BJ (cell line): ENCODE measurements at regions not wholly inside any gene's neighbourhood (a gene's known extent, or its start where the extent isn't known, plus 50 kb on each side); places are given as distances from the start of the nearest gene placed in this dataset.

Experiments used
- CTCF ChIA-PET: fragments of 350-600 bp; formaldehyde crosslinking; extraction: SDS; loops from one replicate; lab custom pipeline; 2021; ENCODE audit warnings: antibody characterized with exemption, inconsistent platforms; lab: Yijun Ruan, JAX
- POLR2A ChIA-PET: fragments of 300-600 bp; sonication (Branson Sonifier 250); formaldehyde crosslinking; extraction: SDS; loops from one replicate; lab custom pipeline; 2021; ENCODE audit warnings: antibody characterized with exemption; lab: Charles Lee
- DNase-seq: peaks from one replicate; pipeline ENCODE4 v3.0.0-alpha.2; 2011; ENCODE audit warnings: low read depth
- H3K27me3 ChIP-seq: 2 replicates; pipeline ENCODE4 v1.6.0; 2011; ENCODE audit warnings: low read length; ENCODE audit not compliant: control insufficient read depth, insufficient read depth
- H3K36me3 ChIP-seq: 2 replicates; pipeline ENCODE4 v1.5.1; 2011; ENCODE audit warnings: low read length; ENCODE audit not compliant: control insufficient read depth, insufficient read depth
- H3K4me3 ChIP-seq: 2 replicates; pipeline ENCODE4 v1.5.1; 2011; ENCODE audit warnings: low read depth, mild to moderate bottlenecking, control low read depth, low read length
- TF ChIP-seq, protein P1 (sequence below): IDR thresholded peaks from 2 replicates; pipeline ENCODE4 v1.5.1; 2011; ENCODE audit warnings: low read depth, mild to moderate bottlenecking, control low read depth, inconsistent platforms, low read length, moderate library complexity; ENCODE audit not compliant: insufficient read depth

DNA sequence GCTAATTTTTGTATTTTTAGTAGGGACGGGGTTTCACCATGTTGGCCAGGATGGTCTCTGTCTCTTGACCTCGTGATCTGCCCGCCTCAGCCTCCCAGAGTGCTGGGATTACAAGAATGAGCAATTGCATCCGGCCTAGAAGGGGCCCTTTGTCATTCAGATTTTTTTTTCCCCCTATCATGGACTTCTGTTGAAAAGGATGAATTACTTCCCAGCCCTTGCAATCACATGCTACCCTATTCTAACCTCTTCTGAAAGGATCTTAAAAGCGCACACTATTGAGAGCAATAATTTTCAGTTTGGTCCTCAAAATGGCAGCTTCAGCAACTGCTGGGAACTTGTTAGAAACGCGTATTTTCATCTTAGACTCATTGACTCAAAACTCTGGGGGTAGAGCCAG is 575.6 kb upstream of the KIRREL3 start:
- ChIA-PET POLR2A (no interaction called here), CTCF (no interaction called here)
- TF ChIP-seq, protein P1, sequence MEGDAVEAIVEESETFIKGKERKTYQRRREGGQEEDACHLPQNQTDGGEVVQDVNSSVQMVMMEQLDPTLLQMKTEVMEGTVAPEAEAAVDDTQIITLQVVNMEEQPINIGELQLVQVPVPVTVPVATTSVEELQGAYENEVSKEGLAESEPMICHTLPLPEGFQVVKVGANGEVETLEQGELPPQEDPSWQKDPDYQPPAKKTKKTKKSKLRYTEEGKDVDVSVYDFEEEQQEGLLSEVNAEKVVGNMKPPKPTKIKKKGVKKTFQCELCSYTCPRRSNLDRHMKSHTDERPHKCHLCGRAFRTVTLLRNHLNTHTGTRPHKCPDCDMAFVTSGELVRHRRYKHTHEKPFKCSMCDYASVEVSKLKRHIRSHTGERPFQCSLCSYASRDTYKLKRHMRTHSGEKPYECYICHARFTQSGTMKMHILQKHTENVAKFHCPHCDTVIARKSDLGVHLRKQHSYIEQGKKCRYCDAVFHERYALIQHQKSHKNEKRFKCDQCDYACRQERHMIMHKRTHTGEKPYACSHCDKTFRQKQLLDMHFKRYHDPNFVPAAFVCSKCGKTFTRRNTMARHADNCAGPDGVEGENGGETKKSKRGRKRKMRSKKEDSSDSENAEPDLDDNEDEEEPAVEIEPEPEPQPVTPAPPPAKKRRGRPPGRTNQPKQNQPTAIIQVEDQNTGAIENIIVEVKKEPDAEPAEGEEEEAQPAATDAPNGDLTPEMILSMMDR: no peak
- Histone ChIP-seq H3K27me3 (no peaks in the 10 kb centered on the region), H3K4me3 (no peak overlapping the region), H3K36me3 (no peaks in the 10 kb centered on the region)
- DNase-seq: no peak

DNA sequence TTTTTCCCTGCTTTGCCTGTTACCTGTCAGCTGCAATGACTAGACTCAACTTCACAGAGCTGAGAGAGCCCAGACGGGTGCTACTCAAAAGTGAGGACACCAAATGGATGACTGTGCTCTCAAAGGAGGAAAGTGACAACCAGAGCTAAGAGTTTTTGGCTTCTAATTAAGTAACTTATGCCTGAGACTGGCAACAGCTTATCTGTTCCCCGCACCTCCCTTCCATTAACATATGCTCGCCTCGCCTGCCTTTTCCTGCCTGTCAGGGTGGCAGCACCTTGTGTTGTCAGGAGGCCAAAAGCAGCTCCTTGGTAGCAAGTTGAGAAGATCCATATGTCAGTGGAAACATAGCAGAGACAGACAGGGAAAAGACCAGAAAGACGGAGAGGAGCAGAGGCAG is 573.9 kb upstream of the KIRREL3 start:
- POLR2A ChIA-PET: no interaction called here
- TF ChIP-seq, protein P1: no peak
- Histone ChIP-seq H3K4me3 (no peak overlapping the region), H3K27me3 (no peaks in the 10 kb centered on the region), H3K36me3 (no peaks in the 10 kb centered on the region)
- CTCF ChIA-PET: no interaction called here
- no peak for DNase-seq

DNA sequence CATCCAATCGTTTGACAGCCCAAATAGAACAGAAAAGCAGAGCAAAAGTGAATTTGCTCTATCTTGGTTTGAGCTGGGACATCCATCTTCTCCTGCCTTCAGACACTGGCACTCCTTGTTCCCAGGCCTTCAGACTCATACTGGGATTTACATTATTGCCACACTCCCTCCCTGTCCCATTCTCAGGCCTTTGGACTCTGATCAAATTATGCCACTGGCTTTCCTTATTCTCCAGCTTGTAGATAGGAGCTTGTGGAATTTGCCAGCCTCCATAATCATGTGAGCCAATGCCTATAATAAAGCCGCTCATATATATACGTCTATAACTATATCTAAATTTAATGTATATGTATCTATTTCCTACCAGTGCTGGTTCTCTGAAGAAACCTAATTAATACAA is 568.3 kb upstream of the KIRREL3 start:
- no peak overlapping the region for H3K4me3 ChIP-seq
- H3K27me3 ChIP-seq: no peaks in the 10 kb centered on the region
- no peaks in the 10 kb centered on the region for H3K36me3 ChIP-seq
- ChIA-PET POLR2A (no interaction called here), CTCF (no interaction called here)
- DNase-seq: no peak
- TF ChIP-seq, protein P1: no peak

DNA sequence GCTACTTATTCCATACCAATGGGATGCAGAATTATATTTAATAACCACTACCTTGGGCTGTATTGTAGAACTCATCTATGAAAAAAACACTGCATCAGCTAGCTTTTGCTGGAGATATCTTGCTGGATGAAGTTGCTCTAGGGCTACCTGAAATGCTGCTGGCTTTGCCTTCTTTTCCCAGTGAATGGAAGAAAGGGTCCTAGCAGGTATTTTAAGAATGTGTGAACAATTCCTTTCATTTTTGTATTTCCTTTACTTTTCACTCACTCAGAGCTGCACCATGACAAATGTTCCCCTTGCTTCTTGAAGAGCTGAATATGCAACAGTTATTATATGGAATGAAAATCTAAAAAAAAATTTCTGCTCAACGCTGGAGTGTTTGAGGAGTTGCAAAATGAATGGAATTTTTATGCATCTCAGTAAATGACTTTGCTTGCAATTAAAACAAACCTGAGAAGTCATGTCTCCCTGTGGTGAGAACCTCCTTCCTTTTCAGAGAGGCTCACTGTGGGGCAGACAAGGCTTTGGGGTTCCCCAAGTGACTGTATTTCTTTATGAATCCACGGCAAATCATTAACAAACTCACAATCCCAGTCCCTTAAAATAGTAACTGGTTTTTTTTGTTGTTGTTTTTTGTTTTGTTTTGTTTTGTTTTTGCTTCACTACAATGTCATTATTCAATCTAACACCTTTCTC is 566.8 kb upstream of the KIRREL3 start:
- no peak for DNase-seq
- ChIA-PET CTCF (interaction anchor here (1.0 kb wide), 1 partner anchor 13 kb away, joined by 3 read pairs; no protein-coding TSS in a partner anchor), POLR2A (no interaction called here)
- no peaks in the 10 kb centered on the region for H3K27me3 ChIP-seq
- H3K4me3 ChIP-seq: no peak overlapping the region
- TF ChIP-seq, protein P1: no peak
- no peaks in the 10 kb centered on the region for H3K36me3 ChIP-seq

DNA sequence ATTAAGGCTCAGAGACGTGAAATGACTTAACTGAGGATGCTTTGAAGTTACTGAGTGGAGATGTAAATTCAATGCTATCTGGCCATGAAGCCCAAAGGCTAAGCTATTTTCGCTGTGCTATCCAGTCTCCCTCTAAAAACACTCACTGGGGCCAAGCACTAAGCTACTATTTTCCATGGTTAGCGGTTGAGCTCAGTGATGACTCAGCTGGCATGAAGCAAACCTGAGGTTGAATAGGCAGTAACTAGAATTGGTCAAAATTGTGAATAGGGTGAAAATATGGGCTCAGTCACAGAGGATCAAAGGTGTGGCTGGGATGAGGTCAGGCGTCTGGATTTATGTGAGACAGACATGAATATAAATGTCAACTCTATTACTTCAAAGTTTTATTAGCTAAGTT is 564.2 kb upstream of the KIRREL3 start:
- ChIA-PET POLR2A (no interaction called here), CTCF (no interaction called here)
- DNase-seq: no peak
- no peaks in the 10 kb centered on the region for H3K36me3 ChIP-seq
- TF ChIP-seq, protein P1: no peak
- H3K27me3 ChIP-seq: no peaks in the 10 kb centered on the region
- no peak overlapping the region for H3K4me3 ChIP-seq
